Peyer's patch (tissue), 4 donors: ENCODE measurements at regions not wholly inside any gene's neighbourhood (a gene's known extent, or its start where the extent isn't known, plus 50 kb on each side); places are given as distances from the start of the nearest gene placed in this dataset.

Source experiments
- DNase-seq, 3 donors: peaks; one replicate each; pipeline ENCODE4 v3.0.0-alpha.2; 2017 to 2019
- H3K27ac ChIP-seq, 4 donors: fragments of 200-600 bp; sonication (generic); one replicate each; pipeline ENCODE4 v1.5.1; 2016 to 2019
- H3K27me3 ChIP-seq, 2 donors: fragments of 200-600 bp; sonication (generic); one replicate each; pipeline ENCODE4 v1.5.1; 2019
- H3K36me3 ChIP-seq, 3 donors: fragments of 200-600 bp; sonication (generic); one replicate each; pipeline ENCODE4 v1.5.1; 2016 to 2019
- H3K4me1 ChIP-seq, 4 donors: fragments of 200-600 bp; sonication (generic); one replicate each; pipeline ENCODE4 v1.5.1; 2016 to 2019
- H3K4me3 ChIP-seq, 4 donors: fragments of 200-600 bp; sonication (generic); 1 replicate in 3 of 4; 2 replicates in 1 of 4; pipeline ENCODE4 v1.5.1; 2016 to 2019; ENCODE audit warnings: mild to moderate bottlenecking in 1 of 4
- H3K9me3 ChIP-seq, 4 donors: fragments of 200-600 bp; sonication (generic); one replicate each; pipeline ENCODE4 v1.5.1; 2016 to 2019; ENCODE audit warnings: mild to moderate bottlenecking in 1 of 4
- POLR2A ChIP-seq, 2 donors: fragments of 450-650 bp; IDR thresholded peaks; one replicate each; pipeline ENCODE4 v1.5.1; 2017; ENCODE audit warnings: antibody characterized with exemption in 2 of 2, mild to moderate bottlenecking in 2 of 2, moderate library complexity in 2 of 2
- TF ChIP-seq, protein P1 (sequence below), 6 experiments: fragments of 450-650 bp in 4 of 6; fragments of 200-600 bp in 2 of 6; sonication (generic) in 1 of 6; IDR thresholded peaks; one replicate each; pipeline ENCODE4 v1.5.1; 2017 to 2019; ENCODE audit warnings: antibody characterized with exemption in 6 of 6, mild to moderate bottlenecking in 3 of 6, moderate library complexity in 1 of 6

- H3K27me3 ChIP-seq, result no peaks in the 10 kb centered on the region
- H3K4me1 ChIP-seq, result no peaks in the 10 kb centered on the region
- H3K27ac ChIP-seq, result no peak overlapping the region
- TF ChIP-seq, protein P1, sequence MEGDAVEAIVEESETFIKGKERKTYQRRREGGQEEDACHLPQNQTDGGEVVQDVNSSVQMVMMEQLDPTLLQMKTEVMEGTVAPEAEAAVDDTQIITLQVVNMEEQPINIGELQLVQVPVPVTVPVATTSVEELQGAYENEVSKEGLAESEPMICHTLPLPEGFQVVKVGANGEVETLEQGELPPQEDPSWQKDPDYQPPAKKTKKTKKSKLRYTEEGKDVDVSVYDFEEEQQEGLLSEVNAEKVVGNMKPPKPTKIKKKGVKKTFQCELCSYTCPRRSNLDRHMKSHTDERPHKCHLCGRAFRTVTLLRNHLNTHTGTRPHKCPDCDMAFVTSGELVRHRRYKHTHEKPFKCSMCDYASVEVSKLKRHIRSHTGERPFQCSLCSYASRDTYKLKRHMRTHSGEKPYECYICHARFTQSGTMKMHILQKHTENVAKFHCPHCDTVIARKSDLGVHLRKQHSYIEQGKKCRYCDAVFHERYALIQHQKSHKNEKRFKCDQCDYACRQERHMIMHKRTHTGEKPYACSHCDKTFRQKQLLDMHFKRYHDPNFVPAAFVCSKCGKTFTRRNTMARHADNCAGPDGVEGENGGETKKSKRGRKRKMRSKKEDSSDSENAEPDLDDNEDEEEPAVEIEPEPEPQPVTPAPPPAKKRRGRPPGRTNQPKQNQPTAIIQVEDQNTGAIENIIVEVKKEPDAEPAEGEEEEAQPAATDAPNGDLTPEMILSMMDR (IDR thresholded peaks at IDR 0.05), result no peak
- TF ChIP-seq POLR2A (IDR thresholded peaks at IDR 0.05), result no peak
- no peaks in the 10 kb centered on the region for H3K36me3 ChIP-seq
- DNase-seq, result no peak
- no peak overlapping the region for H3K4me3 ChIP-seq
- H3K9me3 ChIP-seq, result no peaks in the 10 kb centered on the region
Measured at GRCh38 chr6:156313037-156313436, 464.1 kb upstream of the ARID1B start.

GRCh38 chr6:156311291-156311690, 465.9 kb upstream of the ARID1B start:
- Histone ChIP-seq H3K4me3 (no peak overlapping the region), H3K27me3 (no peaks in the 10 kb centered on the region), H3K4me1 (no peaks in the 10 kb centered on the region), H3K27ac (no peak overlapping the region), H3K9me3 (no peaks in the 10 kb centered on the region), H3K36me3 (no peaks in the 10 kb centered on the region)
- no peak for DNase-seq
- no peak for TF ChIP-seq POLR2A (IDR thresholded peaks at IDR 0.05)
- TF ChIP-seq, protein P1 (IDR thresholded peaks at IDR 0.05), result no peak

GRCh38 chr6:156310701-156311100, 466.5 kb upstream of the ARID1B start:
- TF ChIP-seq, protein P1 (IDR thresholded peaks at IDR 0.05), result no peak
- TF ChIP-seq POLR2A (IDR thresholded peaks at IDR 0.05), result no peak
- Histone ChIP-seq H3K9me3 (no peaks in the 10 kb centered on the region), H3K27ac (no peak overlapping the region), H3K36me3 (no peaks in the 10 kb centered on the region), H3K27me3 (no peaks in the 10 kb centered on the region), H3K4me1 (no peaks in the 10 kb centered on the region), H3K4me3 (no peak overlapping the region)
- no peak for DNase-seq

DNA sequence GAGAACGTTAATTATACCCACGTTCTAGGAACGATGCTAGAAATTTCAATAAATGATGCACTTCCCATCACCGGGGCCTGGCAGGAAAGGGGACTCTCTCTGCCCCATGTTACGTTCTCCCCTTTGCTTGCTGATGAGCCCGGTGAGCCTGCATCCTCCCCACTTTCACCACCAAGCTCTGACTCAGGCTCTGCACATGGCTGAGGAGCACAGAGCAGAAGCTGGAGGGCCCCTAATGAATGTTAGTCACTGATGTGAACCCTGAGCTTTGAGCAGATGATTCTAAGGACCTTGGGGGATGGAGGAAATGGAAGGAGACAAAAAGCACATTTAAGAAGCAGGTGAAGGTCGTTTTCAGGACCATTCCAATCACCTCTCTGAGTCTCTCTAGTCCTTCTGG, 468.2 kb upstream of the ARID1B start:
- no peaks in the 10 kb centered on the region for H3K27me3 ChIP-seq
- no peak for DNase-seq
- H3K9me3 ChIP-seq, result no peaks in the 10 kb centered on the region
- TF ChIP-seq, protein P1 (IDR thresholded peaks at IDR 0.05), result no peak
- TF ChIP-seq POLR2A (IDR thresholded peaks at IDR 0.05), result no peak
- H3K36me3 ChIP-seq, result no peaks in the 10 kb centered on the region
- no peak overlapping the region for H3K27ac ChIP-seq
- H3K4me1 ChIP-seq, result no peaks in the 10 kb centered on the region
- no peak overlapping the region for H3K4me3 ChIP-seq

DNA sequence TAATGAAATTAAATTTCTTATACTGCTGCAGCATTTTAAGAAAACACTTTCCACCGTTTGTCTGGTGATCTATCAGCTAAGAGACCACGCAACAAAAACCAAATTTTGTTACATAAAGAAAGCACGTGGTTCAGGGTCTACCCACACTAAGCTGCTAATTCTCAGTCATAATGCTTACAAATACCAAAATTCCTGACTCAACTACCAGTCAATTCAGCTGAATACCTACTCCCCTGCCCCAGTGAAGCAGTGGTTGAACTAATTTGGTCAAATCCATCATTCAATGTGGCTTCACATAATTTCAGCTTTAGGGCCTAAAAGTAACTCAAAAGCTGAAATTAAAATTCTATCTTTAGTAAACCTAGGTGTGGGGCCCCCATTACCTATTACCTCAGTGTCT, 468.6 kb upstream of the ARID1B start:
- Histone ChIP-seq H3K9me3 (no peaks in the 10 kb centered on the region), H3K27me3 (no peaks in the 10 kb centered on the region), H3K36me3 (no peaks in the 10 kb centered on the region), H3K27ac (no peak overlapping the region), H3K4me1 (no peaks in the 10 kb centered on the region), H3K4me3 (no peak overlapping the region)
- no peak for DNase-seq
- TF ChIP-seq POLR2A (IDR thresholded peaks at IDR 0.05), result no peak
- TF ChIP-seq, protein P1 (IDR thresholded peaks at IDR 0.05), result no peak

- no peaks in the 10 kb centered on the region for H3K9me3 ChIP-seq
- no peak overlapping the region for H3K4me3 ChIP-seq
- H3K27me3 ChIP-seq, result no peaks in the 10 kb centered on the region
- no peaks in the 10 kb centered on the region for H3K36me3 ChIP-seq
- no peak overlapping the region for H3K27ac ChIP-seq
- no peak for TF ChIP-seq POLR2A (IDR thresholded peaks at IDR 0.05)
- TF ChIP-seq, protein P1 (IDR thresholded peaks at IDR 0.05), result no peak
- no peaks in the 10 kb centered on the region for H3K4me1 ChIP-seq
- no peak for DNase-seq
Measured at GRCh38 chr6:156306531-156306930, 470.6 kb upstream of the ARID1B start.
